ENCODE measurements at regions not wholly inside any gene's neighbourhood (a gene's known extent, or its start where the extent isn't known, plus 50 kb on each side); places are given as distances from the start of the nearest gene placed in this dataset.
"Not testable (repeated sequence)": the region's sequence is repeated elsewhere in the genome, so short reads cannot be mapped to it uniquely, and the experiment has no call there.

- DNase-seq, result no peak
These were observed 70.5 kb upstream of the DHX40 start for GRCh38 chr17:59494757-59495368.

- DNase-seq, result no peak
These were observed 69.2 kb upstream of the DHX40 start for GRCh38 chr17:59496178-59496577.

GRCh38 chr17:59498530-59499307 is 66.7 kb upstream of the DHX40 start:
- no peak for DNase-seq

- not testable (repeated sequence) for DNase-seq
These were observed 65.2 kb upstream of the DHX40 start for GRCh38 chr17:59500086-59500655.

- no peak for DNase-seq
These were observed 63.7 kb upstream of the DHX40 start for GRCh38 chr17:59501690-59502089.

GRCh38 chr17:59502800-59503199 is 62.6 kb upstream of the DHX40 start:
- no peak for DNase-seq

GRCh38 chr17:59503500-59503899 is 61.9 kb upstream of the DHX40 start:
- DNase-seq, result no peak

GRCh38 chr17:59504821-59505220 is 60.6 kb upstream of the DHX40 start:
- no peak for DNase-seq

GRCh38 chr17:59505610-59506276 is 59.7 kb upstream of the DHX40 start:
- no peak for DNase-seq

GRCh38 chr17:59506894-59507726 is 58.3 kb upstream of the DHX40 start:
- DNase-seq, result no peak

- DNase-seq, result no peak
These were observed 56.3 kb upstream of the DHX40 start for GRCh38 chr17:59508999-59509625.

- DNase-seq, result no peak
These were observed 54.8 kb upstream of the DHX40 start for GRCh38 chr17:59510611-59511010.

GRCh38 chr17:59511726-59512125 is 53.7 kb upstream of the DHX40 start:
- DNase-seq, result no peak

GRCh38 chr17:59512844-59513385 is 52.5 kb upstream of the DHX40 start:
- no peak for DNase-seq

GRCh38 chr17:59513934-59514841 is 51.2 kb upstream of the DHX40 start:
- peak; percentile 37 for DNase-seq
